H1 (cell line): ENCODE measurements at regions not wholly inside any gene's neighbourhood (a gene's known extent, or its start where the extent isn't known, plus 50 kb on each side); places are given as distances from the start of the nearest gene placed in this dataset.

Source experiments
- CTCF ChIA-PET: fragments of 300-600 bp; sonication (Branson Sonifier 250); formaldehyde crosslinking; loops from one replicate; lab custom pipeline; 2021; ENCODE audit not compliant: partially characterized antibody; lab: Charles Lee
- POLR2A ChIA-PET: fragments of 300-600 bp; sonication (Branson Sonifier 250); formaldehyde crosslinking; loops from one replicate; lab custom pipeline; 2021; ENCODE audit warnings: inconsistent platforms; ENCODE audit not compliant: partially characterized antibody; lab: Charles Lee
- DNase-seq, 2 experiments: peaks; one replicate each; pipeline versions ENCODE4 v3.0.0 to v3.0.0-alpha.2; 2010 to 2022; ENCODE audit warnings: low spot score in 2 of 2, low read depth in 1 of 2, mixed read lengths in 1 of 2
- FAIRE-seq: peaks from 2 replicates; lab custom pipeline; 2011; peaks lifted over from hg19 to GRCh38; lab: Jason Lieb, UNC
- H2AFZ ChIP-seq: 2 replicates; pipeline ENCODE4 v1.8.1; 2012; ENCODE audit warnings: low read length, inconsistent platforms
- H2AK5ac ChIP-seq: 2 replicates; pipeline ENCODE4 v1.6.1; 2013; ENCODE audit warnings: low read depth, low read length
- H2BK120ac ChIP-seq: replicated peaks from 2 replicates; pipeline ENCODE3; 2013; ENCODE audit warnings: low read depth, low read length, inconsistent platforms
- H2BK12ac ChIP-seq: 2 replicates; pipeline ENCODE4 v1.6.1; 2013; ENCODE audit warnings: low read depth, low read length
- H2BK15ac ChIP-seq: 2 replicates; pipeline ENCODE4 v1.6.1; 2013; ENCODE audit warnings: low read length
- H2BK20ac ChIP-seq: 2 replicates; pipeline ENCODE4 v1.6.1; 2013; ENCODE audit warnings: low read length
- H2BK5ac ChIP-seq: 2 replicates; pipeline ENCODE4 v1.6.1; 2013; ENCODE audit warnings: low read depth, low read length
- H3K14ac ChIP-seq: 2 replicates; pipeline ENCODE4 v1.6.1; 2013; ENCODE audit warnings: inconsistent platforms; ENCODE audit not compliant: insufficient read length
- H3K18ac ChIP-seq: 2 replicates; pipeline ENCODE4 v1.6.1; 2013; ENCODE audit warnings: low read length; ENCODE audit errors: extremely low read depth
- H3K23ac ChIP-seq: 2 replicates; pipeline ENCODE4 v1.6.1; 2013; ENCODE audit warnings: inconsistent platforms; ENCODE audit not compliant: insufficient read length
- H3K23me2 ChIP-seq: 2 replicates; pipeline ENCODE4 v1.6.1; 2013; ENCODE audit warnings: low read depth, low read length
- H3K27ac ChIP-seq: 2 replicates; pipeline ENCODE4 v1.6.1; 2011; ENCODE audit warnings: low read depth, low read length, inconsistent platforms
- H3K27me3 ChIP-seq, 4 experiments: replicated peaks in 1 of 4; 1 replicate in 1 of 4; 2 replicates in 3 of 4; pipeline versions ENCODE4 v1.6.1 to v1.8.1; 2011 to 2013; ENCODE audit warnings: low read length in 3 of 4, mild to moderate bottlenecking in 3 of 4, inconsistent platforms in 2 of 4, mixed read lengths in 2 of 4, moderate library complexity in 1 of 4; ENCODE audit not compliant: control insufficient read depth in 3 of 4, insufficient read depth in 3 of 4; ENCODE audit errors: extremely low read depth in 1 of 4
- H3K36me3 ChIP-seq, 4 experiments: 2 replicates each; pipeline versions ENCODE4 v1.6.1 to v1.8.1; 2011 to 2013; ENCODE audit warnings: mild to moderate bottlenecking in 4 of 4, low read length in 3 of 4, moderate library complexity in 2 of 4, control low read depth in 1 of 4, inconsistent platforms in 1 of 4; ENCODE audit not compliant: insufficient read depth in 4 of 4, control insufficient read depth in 2 of 4
- H3K4ac ChIP-seq: replicated peaks from 2 replicates; pipeline ENCODE3; 2013; ENCODE audit warnings: low read length, low read depth, mixed read lengths, inconsistent platforms; ENCODE audit not compliant: insufficient read length
- H3K4me1 ChIP-seq, 4 experiments: replicated peaks in 1 of 4; 1 replicate in 1 of 4; 2 replicates in 3 of 4; pipeline versions ENCODE4 v1.6.1 to v1.8.1; 2011 to 2013; ENCODE audit warnings: low read length in 3 of 4, inconsistent platforms in 2 of 4, mixed read lengths in 1 of 4; ENCODE audit not compliant: insufficient read depth in 4 of 4, control insufficient read depth in 3 of 4
- H3K4me2 ChIP-seq, 2 experiments: 2 replicates each; pipeline versions ENCODE4 v1.6.1 to v1.8.1; 2011 to 2013; ENCODE audit warnings: low read depth in 2 of 2, low read length in 2 of 2, control low read depth in 1 of 2, inconsistent platforms in 1 of 2, mild to moderate bottlenecking in 1 of 2; ENCODE audit not compliant: insufficient read depth in 1 of 2
- H3K4me3 ChIP-seq, 4 experiments: fragments of 200-600, 300-600 bp in 1 of 4; sonication (generic), shearing (Covaris generic), sonication (Bioruptor Twin) in 1 of 4; 2 replicates each; pipeline versions ENCODE4 v1.5.1 to v1.8.1; 2011 to 2016; ENCODE audit warnings: low read length in 4 of 4, low read depth in 3 of 4, control low read depth in 2 of 4, inconsistent platforms in 2 of 4, mild to moderate bottlenecking in 2 of 4, mixed read lengths in 1 of 4, moderate library complexity in 1 of 4; ENCODE audit not compliant: insufficient read depth in 2 of 4; ENCODE audit errors: extremely low read depth in 1 of 4
- H3K56ac ChIP-seq: replicated peaks from 2 replicates; pipeline ENCODE3; 2013; ENCODE audit warnings: low read depth, mild to moderate bottlenecking, mixed read lengths, low read length, inconsistent platforms; ENCODE audit not compliant: insufficient read length
- H3K79me1 ChIP-seq: 2 replicates; pipeline ENCODE4 v1.6.1; 2013; ENCODE audit warnings: low read depth, low read length, control low read depth
- H3K79me2 ChIP-seq, 2 experiments: 2 replicates each; pipeline versions ENCODE4 v1.6.1 to v1.8.1; 2012 to 2013; ENCODE audit warnings: low read length in 2 of 2, mild to moderate bottlenecking in 2 of 2, inconsistent platforms in 1 of 2; ENCODE audit not compliant: insufficient read depth in 2 of 2, control insufficient read depth in 1 of 2
- H3K9ac ChIP-seq, 4 experiments: replicated peaks in 1 of 4; 1 replicate in 1 of 4; 2 replicates in 3 of 4; pipeline versions ENCODE4 v1.6.1 to v1.8.1; 2011 to 2013; ENCODE audit warnings: low read depth in 3 of 4, low read length in 3 of 4, control low read depth in 2 of 4, mild to moderate bottlenecking in 2 of 4, moderate library complexity in 2 of 4, inconsistent platforms in 1 of 4; ENCODE audit errors: extremely low read depth in 1 of 4
- H3K9me3 ChIP-seq, 2 experiments: 2 replicates each; pipeline versions ENCODE4 v1.6.1 to v1.8.1; 2012 to 2013; ENCODE audit warnings: mild to moderate bottlenecking in 2 of 2, moderate library complexity in 2 of 2, control low read depth in 1 of 2, inconsistent platforms in 1 of 2, low read depth in 1 of 2, low read length in 1 of 2, mixed read lengths in 1 of 2; ENCODE audit not compliant: insufficient read depth in 2 of 2
- H4K20me1 ChIP-seq, 2 experiments: replicated peaks in 1 of 2; 2 replicates each; pipeline versions ENCODE3 to v1.8.1; 2011 to 2013; ENCODE audit warnings: inconsistent platforms in 2 of 2, low read length in 2 of 2, mild to moderate bottlenecking in 1 of 2; ENCODE audit not compliant: insufficient read depth in 2 of 2, control insufficient read depth in 1 of 2
- H4K5ac ChIP-seq: 2 replicates; pipeline ENCODE4 v1.6.1; 2013; ENCODE audit warnings: low read length, low read depth, mixed read lengths, inconsistent platforms; ENCODE audit not compliant: insufficient read length
- H4K8ac ChIP-seq: 2 replicates; pipeline ENCODE4 v1.8.0; 2013; ENCODE audit warnings: mild to moderate bottlenecking, moderate library complexity, low read length, inconsistent platforms; ENCODE audit not compliant: insufficient read depth; ENCODE audit errors: extremely low read depth
- H4K91ac ChIP-seq: replicated peaks from 2 replicates; pipeline ENCODE3; 2013; ENCODE audit warnings: low read length, mixed read lengths, inconsistent platforms; ENCODE audit not compliant: insufficient read length
- BACH1 ChIP-seq: IDR thresholded peaks from 2 replicates; pipeline ENCODE4 v1.6.1; 2012; ENCODE audit warnings: low read length, improper control_type of control experiment
- CBX5 ChIP-seq: fragments of 300-800, 300-1000 bp; sonication (generic); IDR thresholded peaks from 2 replicates; pipeline ENCODE4 v1.7.1; 2016; ENCODE audit warnings: antibody characterized with exemption, low read length, low read depth
- CREB1 ChIP-seq: IDR thresholded peaks from 2 replicates; pipeline ENCODE4 v1.6.1; 2012; ENCODE audit warnings: inconsistent platforms
- CTBP2 ChIP-seq: IDR thresholded peaks from 2 replicates; pipeline ENCODE4 v1.7.0; 2011; ENCODE audit warnings: borderline replicate concordance, mild to moderate bottlenecking, moderate library complexity, mixed read lengths, low read length; ENCODE audit not compliant: insufficient read depth, insufficient read length
- HDAC2 ChIP-seq, 2 experiments: fragments of 300-600 bp in 1 of 2; sonication (generic) in 1 of 2; IDR thresholded peaks; 2 replicates each; pipeline ENCODE4 v1.6.1; 2011 to 2012; ENCODE audit warnings: low read depth in 2 of 2, low read length in 2 of 2, mild to moderate bottlenecking in 2 of 2, moderate library complexity in 2 of 2, borderline replicate concordance in 1 of 2, inconsistent platforms in 1 of 2
- JUN ChIP-seq: IDR thresholded peaks from 2 replicates; pipeline ENCODE4 v1.6.1; 2011; ENCODE audit warnings: low read depth, mild to moderate bottlenecking, improper control_type of control experiment, low read length
- NANOG ChIP-seq: IDR thresholded peaks from 2 replicates; pipeline ENCODE4 v1.6.1; 2011; ENCODE audit warnings: low read length, low read depth, mild to moderate bottlenecking, inconsistent platforms; ENCODE audit not compliant: insufficient read depth, poor library complexity, severe bottlenecking
- RAD21 ChIP-seq, 2 experiments: IDR thresholded peaks in 1 of 2; conservative IDR thresholded peaks in 1 of 2; 2 replicates each; pipeline ENCODE4 v1.6.1; 2011; ENCODE audit warnings: low read depth in 2 of 2, low read length in 2 of 2, improper control_type of control experiment in 1 of 2, inconsistent platforms in 1 of 2, mild to moderate bottlenecking in 1 of 2, moderate library complexity in 1 of 2
- RNF2 ChIP-seq: fragments of 200-900, 300-1000 bp; sonication (generic); IDR thresholded peaks from 2 replicates; pipeline ENCODE4 v1.7.1; 2016; ENCODE audit warnings: borderline replicate concordance, low read depth, mild to moderate bottlenecking, antibody characterized with exemption, low read length; ENCODE audit not compliant: poor library complexity, severe bottlenecking; ENCODE audit errors: missing control alignments
- SAP30 ChIP-seq: fragments of 300-600 bp; sonication (generic); IDR thresholded peaks from 2 replicates; pipeline ENCODE4 v1.7.1; 2012; ENCODE audit warnings: low read length, moderate library complexity, mild to moderate bottlenecking, inconsistent platforms; ENCODE audit not compliant: insufficient read depth, insufficient replicate concordance
- SIRT6 ChIP-seq: IDR thresholded peaks from one replicate; pipeline ENCODE4 v1.7.1; 2012; ENCODE audit warnings: low read length, inconsistent platforms
- SP1 ChIP-seq: IDR thresholded peaks from 2 replicates; pipeline ENCODE4 v1.6.1; 2011; ENCODE audit warnings: low read depth, low read length
- SP2 ChIP-seq: IDR thresholded peaks from 2 replicates; pipeline ENCODE4 v1.6.1; 2012; ENCODE audit warnings: mild to moderate bottlenecking, low read length, inconsistent platforms
- YY1 ChIP-seq: IDR thresholded peaks from 2 replicates; pipeline ENCODE4 v1.6.1; 2011; ENCODE audit warnings: low read depth, mild to moderate bottlenecking, low read length
- ZNF274 ChIP-seq: IDR thresholded peaks from 2 replicates; pipeline ENCODE4 v1.7.0; 2012; ENCODE audit warnings: low read length, borderline replicate concordance; ENCODE audit errors: extremely low read depth
- WGBS, 2 experiments: shearing (Covaris generic) in 1 of 2; methylation state at CpG; one replicate each; pipeline versions ENCODE4 v1.1.6 to v1.1.7; 2013 to 2015; ENCODE audit warnings: low lambda C conversion rate in 2 of 2, mixed read lengths in 2 of 2, inconsistent platforms in 1 of 2, low coverage in 1 of 2, missing lambda C conversion rate in 1 of 2; ENCODE audit not compliant: insufficient replicate concordance in 2 of 2, insufficient coverage in 1 of 2, insufficient read length in 1 of 2; ENCODE audit errors: extremely low coverage in 1 of 2, missing lambda C conversion rate in 1 of 2; 5-methylcytosine and 5-hydroxymethylcytosine counted together

DNA sequence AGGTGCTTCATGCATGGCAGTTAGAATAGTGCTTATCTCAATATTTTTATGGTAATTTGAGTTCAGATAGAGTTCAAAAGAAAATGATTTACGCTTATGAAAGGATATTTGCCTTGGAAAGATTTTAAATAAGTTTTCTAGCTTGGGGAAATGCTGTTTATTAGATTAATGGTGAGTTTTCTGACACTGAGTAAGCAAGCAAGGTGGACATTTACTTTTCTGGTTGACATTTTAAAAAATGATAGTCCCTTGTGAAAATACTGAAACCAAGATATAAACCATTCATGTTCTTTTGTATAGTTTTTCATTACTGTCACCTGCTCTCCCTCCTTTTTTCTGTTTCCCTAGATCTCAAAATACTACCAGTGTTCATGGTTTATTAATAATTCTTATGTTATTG, 1034.8 kb upstream of the SPRY2 start:
- Histone ChIP-seq H3K9ac (no peak overlapping the region), H2BK15ac (no peak overlapping the region), H3K36me3 (no peaks in the 10 kb centered on the region), H3K14ac (no peak overlapping the region), H3K27ac (no peak overlapping the region), H3K4me3 (no peak overlapping the region), H2AFZ (no peak overlapping the region), H3K4me1 (no peaks in the 10 kb centered on the region), H3K23me2 (no peaks in the 10 kb centered on the region), H3K9me3 (no peaks in the 10 kb centered on the region), H3K18ac (no peak overlapping the region), H3K79me2 (no peaks in the 10 kb centered on the region), H2BK20ac (no peak overlapping the region), H2BK5ac (no peak overlapping the region), H2BK120ac (no peak overlapping the region), H4K91ac (no peak overlapping the region), H4K5ac (no peak overlapping the region), H3K4ac (no peak overlapping the region), H3K79me1 (no peaks in the 10 kb centered on the region), H3K4me2 (no peak overlapping the region), H4K8ac (no peak overlapping the region), H3K56ac (no peak overlapping the region), H3K23ac (no peak overlapping the region), H3K27me3 (no peaks in the 10 kb centered on the region), H4K20me1 (no peaks in the 10 kb centered on the region), H2BK12ac (no peak overlapping the region), H2AK5ac (no peak overlapping the region)
- FAIRE-seq (no peak), DNase-seq (no peak)
- WGBS, 2 experiments: 94% methylated on average over 1 of the region's 1 CpG; no CpG with 5 or more reads in 1 of the 2 experiments
- CTCF ChIA-PET: no interaction called here
- POLR2A ChIA-PET: no interaction called here
- no peak for TF ChIP-seq ZNF274
- no peak for TF ChIP-seq CTBP2
- no peak for TF ChIP-seq SIRT6
- no peak for TF ChIP-seq CBX5
- no peak for TF ChIP-seq CREB1
- TF ChIP-seq JUN: no peak
- TF ChIP-seq RNF2: no peak
- TF ChIP-seq SP1: no peak
- no peak for TF ChIP-seq RAD21 (IDR thresholded peaks at IDR 0.05 in 1 of 2, conservative IDR thresholded peaks at IDR 0.05 in 1 of 2; ENCODE audit: low read depth in 2 of 2, low read length in 2 of 2)
- no peak for TF ChIP-seq HDAC2 (IDR thresholded peaks at IDR 0.05; ENCODE audit: borderline replicate concordance in 1 of 2, low read depth in 2 of 2, low read length in 2 of 2)
- TF ChIP-seq SP2: no peak
- no peak for TF ChIP-seq NANOG
- TF ChIP-seq BACH1: no peak
- no peak for TF ChIP-seq SAP30
- no peak for TF ChIP-seq YY1
